HG02852 (cell line): ENCODE measurements at regions not wholly inside any gene's neighbourhood (a gene's known extent, or its start where the extent isn't known, plus 50 kb on each side); places are given as distances from the start of the nearest gene placed in this dataset.

Experiments
- ATAC-seq: cut with Tn5 transposase; IDR thresholded peaks from one replicate; pipeline ENCODE4 v1.9.1; 2021; ENCODE audit warnings: mild to moderate bottlenecking, moderate library complexity; ENCODE audit not compliant: unreplicated experiment

- no peak for ATAC-seq
Measured at GRCh38 chr18:78540636-78541529, 438.7 kb upstream of the SALL3 start.

DNA sequence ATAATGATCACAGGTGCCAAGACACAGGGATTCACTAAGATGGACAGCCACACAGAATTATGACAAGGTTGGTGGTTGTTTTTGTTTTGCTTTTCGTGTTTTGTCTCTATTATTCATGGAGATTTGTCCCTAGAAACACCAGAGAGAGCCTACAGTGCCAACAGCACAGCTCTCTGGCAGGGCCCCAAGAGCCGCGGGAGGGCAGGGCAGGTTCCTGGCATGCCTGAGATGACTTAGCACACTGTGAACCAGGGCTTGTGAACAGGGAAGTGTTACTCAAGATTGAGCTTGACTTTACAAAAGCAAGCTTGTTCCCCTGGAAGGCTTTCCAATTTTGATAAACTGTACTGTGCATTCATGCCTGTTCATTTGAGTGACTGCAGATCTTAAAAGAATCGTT is 437.4 kb upstream of the SALL3 start:
- ATAC-seq: no peak

DNA sequence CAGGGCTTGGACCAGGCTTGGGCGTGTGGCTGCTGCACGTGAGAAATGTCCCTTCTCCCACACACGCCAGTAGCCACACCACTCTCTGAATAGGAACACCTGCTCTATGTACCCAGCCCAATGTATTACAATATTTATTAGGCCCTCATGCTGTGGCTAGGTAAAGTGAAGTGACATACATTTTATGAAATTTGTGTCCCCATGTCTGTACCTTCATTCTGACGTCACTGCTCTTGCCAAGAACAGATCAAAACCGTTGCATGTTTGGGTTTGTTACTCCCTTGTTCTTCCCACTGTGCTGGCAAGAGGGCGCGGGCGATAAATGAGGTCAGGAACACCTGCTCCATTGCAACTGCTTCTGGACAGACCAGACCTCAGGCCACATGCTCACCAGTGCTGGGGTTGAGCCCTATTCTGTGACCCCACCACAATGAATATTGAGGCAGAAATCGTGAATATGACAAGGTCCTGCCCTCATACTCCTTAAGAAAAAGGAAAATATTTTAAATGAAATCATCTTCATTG is 436.4 kb upstream of the SALL3 start:
- no peak for ATAC-seq

GRCh38 chr18:78546281-78546680 is 433.3 kb upstream of the SALL3 start:
- no peak for ATAC-seq

GRCh38 chr18:78547817-78548216 is 431.8 kb upstream of the SALL3 start:
- ATAC-seq: no peak

GRCh38 chr18:78548261-78549058 is 431.2 kb upstream of the SALL3 start:
- no peak for ATAC-seq

GRCh38 chr18:78549971-78550370 is 429.6 kb upstream of the SALL3 start:
- no peak for ATAC-seq

DNA sequence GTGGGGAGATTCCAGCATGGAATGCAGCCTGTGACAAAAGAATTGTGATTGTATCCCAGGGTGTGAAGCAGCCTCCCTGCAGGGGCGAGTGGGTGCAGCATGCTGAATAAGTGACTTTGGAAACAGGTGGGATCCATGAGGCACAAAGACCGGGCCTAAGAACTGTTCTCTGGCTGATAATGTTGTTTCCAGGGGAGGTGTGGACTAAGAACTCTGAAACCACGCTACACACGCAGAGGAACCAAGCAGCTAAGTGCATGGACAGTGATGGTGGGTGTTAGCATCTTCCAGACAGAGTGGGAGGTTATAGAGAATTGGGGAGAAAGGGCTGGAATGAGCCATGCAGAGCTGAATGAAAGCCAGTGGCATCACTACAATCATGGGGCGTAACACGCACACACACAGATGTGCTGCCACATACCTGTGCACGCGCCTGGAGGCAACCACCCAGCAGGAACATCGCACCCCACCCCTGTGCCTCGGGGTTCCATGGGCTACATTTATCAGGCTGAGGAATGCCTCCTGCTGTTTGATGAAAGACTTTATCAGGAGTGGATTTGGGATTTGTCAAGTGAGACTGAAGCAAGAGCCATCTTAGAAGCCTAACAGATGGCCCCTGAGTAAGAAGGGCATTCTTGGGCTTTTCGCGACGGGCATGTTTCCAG is 424.5 kb upstream of the SALL3 start:
- no peak for ATAC-seq

- ATAC-seq: no peak
Measured at GRCh38 chr18:78557371-78557770, 422.2 kb upstream of the SALL3 start.

DNA sequence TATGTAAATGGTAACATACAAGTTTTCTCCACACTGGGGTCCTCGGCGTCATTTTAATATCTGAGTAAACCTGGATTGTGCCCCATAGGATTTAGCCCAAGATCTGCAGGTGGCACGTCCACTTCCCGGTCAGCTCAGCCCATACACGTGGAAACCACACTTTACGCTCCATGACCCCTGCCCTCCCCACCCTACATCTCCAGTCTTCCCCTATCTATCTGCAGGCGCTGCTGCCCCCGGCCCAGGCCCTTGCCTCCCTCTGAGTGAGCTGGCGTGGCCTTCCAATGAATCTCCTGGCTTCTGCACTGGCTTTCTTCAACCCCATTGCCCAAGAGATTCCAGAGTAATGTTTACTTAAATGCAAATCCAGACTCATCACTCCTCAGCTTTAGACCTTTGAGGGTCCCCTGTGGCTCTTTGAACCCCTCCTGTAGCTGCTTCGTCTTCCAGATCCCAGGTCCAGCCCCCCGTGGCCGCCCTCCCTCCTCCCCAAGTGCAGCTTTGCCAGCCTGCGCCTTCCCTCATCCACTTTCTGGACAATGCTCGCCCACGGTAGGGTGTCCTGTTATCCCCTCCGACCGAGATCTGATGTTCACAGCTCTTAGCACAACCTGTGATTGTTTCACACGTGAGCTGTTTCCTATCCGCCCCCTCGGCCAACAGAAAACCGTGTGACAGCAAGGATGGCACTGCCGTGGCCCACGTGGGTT is 421.4 kb upstream of the SALL3 start:
- no peak for ATAC-seq

GRCh38 chr18:78558948-78559347 is 420.7 kb upstream of the SALL3 start:
- ATAC-seq: no peak

- no peak for ATAC-seq
Measured at GRCh38 chr18:78559584-78559983, 420.0 kb upstream of the SALL3 start.

- no peak for ATAC-seq
Measured at GRCh38 chr18:78561757-78562510, 417.7 kb upstream of the SALL3 start.

DNA sequence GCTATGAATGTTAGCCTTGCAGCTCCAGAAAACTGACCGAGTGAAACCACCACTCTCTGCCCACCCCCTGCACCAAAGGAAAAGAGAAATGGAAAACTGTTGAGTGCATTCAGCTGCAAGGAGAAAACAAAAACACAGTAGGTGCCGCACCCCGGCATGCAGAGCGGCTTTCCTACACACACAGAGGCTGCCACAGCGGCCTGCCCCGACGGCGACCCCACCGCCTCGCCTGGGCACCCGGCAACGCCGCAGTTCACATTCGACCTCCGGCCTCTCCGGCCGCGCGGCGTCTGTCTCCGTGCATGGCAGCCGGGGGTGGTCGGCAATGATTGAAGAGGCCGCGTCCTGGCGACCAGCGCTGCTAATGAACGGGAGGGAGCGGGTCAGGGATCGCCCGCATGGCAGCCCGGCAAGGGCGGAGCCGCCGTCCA is 417.1 kb upstream of the SALL3 start:
- no peak for ATAC-seq

DNA sequence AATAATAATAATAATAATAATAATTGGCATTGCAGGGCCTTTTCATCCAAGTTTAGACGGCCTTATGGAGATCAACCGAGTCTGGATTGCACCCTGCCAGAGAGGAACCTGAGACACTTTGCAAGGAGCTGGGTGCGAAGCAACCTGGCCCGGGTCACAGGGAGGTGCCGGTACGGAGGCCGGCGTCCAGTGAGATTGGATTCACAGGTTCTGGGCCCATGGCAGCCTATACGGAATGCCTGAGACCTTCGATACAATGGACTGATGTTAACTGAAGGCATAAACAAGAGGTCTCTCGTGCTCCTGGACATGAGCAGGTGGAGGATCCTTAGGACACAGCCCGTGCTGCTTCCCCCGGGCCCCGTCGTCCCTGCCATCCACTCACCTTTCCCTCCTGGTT is 416.5 kb upstream of the SALL3 start:
- no peak for ATAC-seq

DNA sequence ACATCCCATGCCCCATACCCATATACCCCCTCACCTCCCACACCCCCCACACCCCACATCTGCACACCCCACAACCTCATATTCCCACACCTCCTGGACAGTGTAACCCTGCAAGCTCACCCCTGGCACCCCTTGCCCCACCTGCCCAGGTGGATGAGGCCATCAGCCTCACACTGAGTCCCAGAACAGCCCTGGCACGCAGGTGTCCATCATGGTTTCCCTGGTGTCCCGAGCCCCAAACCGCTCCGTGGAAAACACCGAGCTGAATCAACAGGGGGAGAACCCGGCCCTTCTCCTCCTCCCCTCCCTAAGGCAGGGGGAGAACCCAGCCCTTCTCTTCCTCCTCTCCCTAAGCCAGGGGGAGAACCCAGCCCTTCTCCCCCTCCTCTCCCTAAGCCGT is 415.6 kb upstream of the SALL3 start:
- no peak for ATAC-seq

GRCh38 chr18:78564518-78564917 is 415.1 kb upstream of the SALL3 start:
- ATAC-seq: no peak

DNA sequence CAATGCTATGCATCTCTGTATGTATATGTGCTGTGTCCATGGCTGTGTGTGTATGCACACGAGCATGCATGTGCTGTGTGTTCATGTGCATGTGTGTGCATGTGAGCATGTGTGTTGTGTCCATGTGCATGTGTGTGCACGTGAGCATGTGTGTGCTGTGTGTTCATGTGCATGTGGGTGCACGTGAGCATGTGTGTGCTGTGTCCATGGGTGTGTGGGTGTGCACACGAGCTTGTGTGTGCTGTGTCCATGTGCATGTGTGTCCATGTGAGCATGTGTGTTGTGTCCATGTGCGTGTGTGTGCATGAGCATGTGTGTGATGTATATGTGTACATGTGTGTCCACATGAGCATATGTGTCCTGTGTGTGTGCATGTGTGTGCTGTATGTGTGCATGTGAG is 414.4 kb upstream of the SALL3 start:
- no peak for ATAC-seq

GRCh38 chr18:78566065-78566464 is 413.6 kb upstream of the SALL3 start:
- no peak for ATAC-seq

GRCh38 chr18:78566720-78567119 is 412.9 kb upstream of the SALL3 start:
- no peak for ATAC-seq
